HG02938 (cell line): ENCODE measurements at regions not wholly inside any gene's neighbourhood (a gene's known extent, or its start where the extent isn't known, plus 50 kb on each side); places are given as distances from the start of the nearest gene placed in this dataset.
"Not testable (repeated sequence)": the region's sequence is repeated elsewhere in the genome, so short reads cannot be mapped to it uniquely, and the experiment has no call there.

ENCODE experiments used
- ATAC-seq: cut with Tn5 transposase; IDR thresholded peaks from one replicate; pipeline ENCODE4 v1.9.1; 2021; ENCODE audit warnings: mild to moderate bottlenecking, moderate library complexity; ENCODE audit not compliant: unreplicated experiment

DNA sequence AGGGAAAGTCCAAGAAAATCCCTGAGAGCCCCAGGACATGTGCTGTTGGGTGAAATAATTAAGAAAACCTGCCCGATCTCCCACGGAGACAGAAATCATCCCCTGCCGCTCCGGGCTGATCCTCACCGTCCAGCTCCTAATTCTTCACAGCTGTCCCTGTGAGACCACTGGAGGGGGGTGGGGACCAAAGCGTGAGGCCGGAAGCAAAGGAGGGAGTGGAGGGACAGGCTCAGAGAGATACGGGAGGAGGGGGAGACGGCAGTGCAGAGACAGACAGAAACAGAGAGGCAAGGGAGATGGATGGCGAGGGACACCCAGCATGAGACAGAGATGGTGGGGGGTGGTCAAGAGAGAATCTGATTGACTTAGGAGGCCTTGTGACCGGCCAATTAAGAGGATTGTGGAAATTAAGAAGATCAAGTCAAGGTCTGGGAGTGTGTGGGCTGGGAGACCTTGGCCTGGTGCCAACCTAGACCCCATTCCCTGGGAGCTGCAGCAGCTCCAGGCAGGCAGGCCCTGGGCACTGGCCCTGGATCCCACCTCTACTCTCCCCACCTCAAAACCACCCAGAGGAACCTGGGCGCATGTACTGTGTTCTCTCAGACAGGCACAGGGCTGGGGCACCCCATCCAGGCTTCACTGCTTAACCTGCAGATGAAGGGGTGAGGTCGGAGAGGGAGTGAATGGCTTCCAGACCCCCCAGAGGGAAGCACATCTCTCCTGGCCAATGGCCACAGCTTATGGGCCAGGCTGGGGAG lies 113.2 kb upstream of the ALDH1A3 start:
- ATAC-seq = no peak

DNA sequence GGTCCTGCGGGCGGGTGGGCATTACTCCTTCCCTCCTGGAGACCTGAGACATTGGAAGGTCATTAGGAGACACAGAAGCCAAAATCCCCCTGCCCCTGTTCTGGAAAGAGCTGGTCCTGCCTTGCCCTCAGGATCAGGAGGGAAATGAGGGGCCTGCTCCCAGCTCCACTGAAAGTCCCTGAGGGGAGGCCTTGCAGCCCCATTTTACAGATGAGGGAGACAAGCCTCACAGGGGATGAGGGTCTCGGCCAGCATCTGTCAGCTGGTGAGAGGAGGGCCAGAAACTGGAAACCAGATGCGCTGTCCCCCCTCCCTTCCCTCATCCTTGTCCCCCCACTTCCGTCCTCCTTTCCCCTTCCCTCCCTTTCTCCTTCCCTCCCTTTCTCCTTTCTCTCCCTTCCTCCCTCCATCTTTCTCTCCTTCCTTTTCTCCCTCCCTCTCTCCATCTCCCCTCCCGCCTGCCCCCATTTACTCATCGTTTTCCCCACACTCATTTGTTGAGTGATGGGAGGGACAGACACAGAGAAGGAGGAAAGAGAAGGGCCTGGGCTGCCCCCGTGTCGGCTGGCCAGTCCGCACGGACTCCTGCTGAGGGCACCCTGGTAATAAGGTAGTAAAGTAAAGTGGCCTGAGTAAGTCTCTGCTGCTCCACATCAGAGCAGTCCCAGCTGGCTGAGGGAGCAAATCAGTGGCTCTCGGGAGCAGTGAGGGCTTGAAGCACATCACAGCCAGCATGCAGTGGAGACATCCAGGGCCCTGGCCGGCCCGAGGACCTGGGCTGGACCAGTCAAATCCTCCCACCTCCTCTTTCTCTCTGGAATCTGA lies 112.4 kb upstream of the ALDH1A3 start:
- no peak for ATAC-seq

DNA sequence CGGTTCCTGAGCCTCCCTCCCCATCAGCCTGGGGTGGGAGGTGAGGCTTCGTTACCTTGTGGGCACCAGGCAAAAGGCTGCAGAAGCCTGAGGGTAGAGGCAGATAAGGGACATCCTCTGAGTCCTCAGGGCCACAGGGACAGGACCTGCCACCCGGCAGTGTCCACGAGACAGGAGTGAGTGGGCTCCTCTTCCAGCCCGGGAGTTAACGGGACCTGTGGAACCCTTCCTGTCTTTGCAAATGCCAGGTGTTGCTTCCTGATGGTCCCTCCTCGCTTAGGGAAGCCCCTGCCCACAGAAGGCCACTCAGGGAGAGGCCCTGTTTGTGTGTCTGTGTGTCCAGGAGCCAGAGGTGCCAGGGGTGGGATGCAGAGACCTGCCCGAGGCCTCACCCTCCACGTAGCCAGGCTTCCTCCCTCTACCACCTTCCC lies 111.1 kb upstream of the ALDH1A3 start:
- no peak for ATAC-seq

DNA sequence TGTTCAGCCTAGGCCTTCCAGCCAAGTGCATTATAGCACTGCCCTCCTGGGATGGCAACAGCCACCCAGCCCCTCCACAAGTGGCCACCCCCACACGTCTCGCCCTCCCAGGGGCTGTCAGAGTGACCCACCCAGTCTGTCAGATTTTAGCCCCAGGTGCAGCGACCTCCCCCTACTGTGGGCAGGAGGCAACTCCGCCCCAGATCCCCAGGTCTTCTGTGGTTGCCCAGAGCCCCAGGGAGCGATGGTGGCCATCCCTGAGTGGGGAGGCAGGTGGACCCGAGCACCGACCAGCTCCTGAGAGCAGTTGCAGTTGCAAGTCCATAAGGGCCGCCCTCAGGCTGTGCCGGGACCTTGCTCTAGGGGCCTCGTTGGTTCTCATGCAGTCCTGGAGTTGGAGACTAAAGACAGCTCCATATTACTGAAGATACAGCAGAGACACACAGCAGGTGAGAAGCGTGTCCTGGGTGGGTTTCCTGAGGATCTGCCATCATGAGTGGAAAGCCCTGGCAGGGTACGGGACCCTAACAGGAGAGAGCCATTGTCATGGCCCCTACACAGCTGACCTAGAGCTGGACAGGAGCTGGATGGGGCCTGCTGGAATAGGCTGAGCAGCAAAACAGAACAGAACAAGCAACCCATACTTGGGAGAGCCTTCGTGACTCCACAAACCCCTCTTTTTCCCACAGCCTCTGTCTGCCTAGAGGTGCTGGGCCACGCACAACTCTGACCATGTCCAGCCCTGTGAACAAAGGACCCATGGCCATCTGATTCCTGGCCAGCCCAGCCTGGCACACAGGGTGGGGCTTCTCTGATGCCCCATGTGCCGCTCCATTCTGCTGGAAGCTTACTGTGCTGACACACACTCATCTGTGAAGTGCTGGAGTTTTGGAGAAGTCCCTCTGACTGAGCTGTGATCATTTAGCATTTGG lies 110.3 kb upstream of the ALDH1A3 start:
- no peak for ATAC-seq

DNA sequence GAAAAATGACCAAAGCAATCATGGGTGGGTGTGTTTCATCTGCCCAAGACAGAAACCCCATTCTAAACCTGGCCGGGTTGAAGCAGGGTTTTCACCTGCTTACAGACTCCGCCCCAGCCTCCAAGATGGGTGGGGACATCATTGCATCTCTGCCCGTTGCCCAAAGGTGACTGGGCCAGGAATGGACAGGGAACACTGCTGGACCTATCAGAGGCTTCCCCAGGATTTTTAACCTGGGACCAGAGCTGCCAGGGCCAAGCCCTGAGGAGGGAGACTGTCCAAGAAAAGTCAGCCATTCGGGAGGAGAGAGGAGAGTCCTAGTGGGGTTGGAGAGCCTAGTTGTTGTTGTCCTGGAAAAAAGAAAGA lies 109.7 kb upstream of the ALDH1A3 start:
- no peak for ATAC-seq

DNA sequence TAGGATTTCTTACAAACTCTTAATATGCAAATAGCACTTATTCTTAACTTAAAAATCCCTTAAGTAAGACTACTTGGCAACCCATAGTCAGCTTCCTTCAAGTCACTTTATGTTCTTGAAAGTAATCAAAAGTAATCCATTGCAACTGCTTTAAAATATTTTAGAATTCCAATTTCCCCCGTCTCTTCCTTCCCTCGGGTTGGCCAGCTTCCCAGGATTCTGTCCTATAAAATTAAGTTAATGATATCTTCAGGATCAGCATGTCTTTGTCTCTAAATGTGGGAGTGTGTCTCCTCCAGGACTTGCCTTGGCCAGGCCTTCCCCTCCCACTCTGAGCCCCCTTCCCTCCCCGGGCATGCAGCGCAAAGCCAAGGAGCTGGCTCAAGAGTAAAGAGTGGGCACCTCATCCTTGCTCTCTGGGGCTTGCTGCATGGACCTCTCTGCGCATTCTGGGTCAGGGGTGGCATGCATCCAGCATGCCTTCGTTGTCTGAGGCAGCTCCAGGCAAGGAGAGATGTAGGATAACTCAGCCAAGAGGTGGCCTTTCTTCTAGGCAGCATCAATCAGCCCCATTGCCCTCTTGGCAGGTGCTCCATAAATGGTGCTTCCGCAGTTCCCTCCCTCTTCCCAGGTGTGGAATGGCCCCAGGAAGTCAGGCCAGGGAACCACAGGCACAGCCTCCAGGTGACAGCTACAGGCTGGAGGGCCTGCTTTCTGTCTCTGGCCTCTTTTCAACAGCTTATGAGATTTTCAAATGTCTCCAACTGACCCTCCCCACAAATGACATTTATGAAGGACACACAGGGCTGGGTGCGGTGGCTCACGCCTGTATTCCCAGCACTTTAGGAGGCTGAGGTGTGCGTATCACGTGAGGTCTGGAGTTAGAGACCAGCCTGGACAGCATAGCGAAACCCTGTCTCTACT lies 108.7 kb upstream of the ALDH1A3 start:
- no peak for ATAC-seq

DNA sequence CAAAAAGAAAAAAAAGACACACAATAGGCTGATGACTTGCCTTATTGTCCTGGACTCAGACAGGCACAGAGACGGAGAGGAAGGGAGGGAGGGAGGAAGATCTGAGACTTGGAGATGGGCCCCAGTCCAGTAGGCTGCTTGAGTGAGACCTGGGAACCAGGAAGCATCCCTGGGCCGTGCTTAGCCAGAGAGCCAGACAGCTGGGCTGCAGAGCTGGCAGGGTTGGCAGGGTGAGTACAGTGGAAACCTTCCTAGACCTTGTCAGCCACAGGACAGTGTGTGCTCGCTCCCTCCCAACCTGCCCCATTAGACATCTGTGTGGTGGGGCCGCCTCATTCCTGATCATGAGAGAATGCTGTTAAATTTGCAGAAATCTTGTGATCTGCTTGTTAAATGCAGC lies 107.9 kb upstream of the ALDH1A3 start:
- no peak for ATAC-seq

DNA sequence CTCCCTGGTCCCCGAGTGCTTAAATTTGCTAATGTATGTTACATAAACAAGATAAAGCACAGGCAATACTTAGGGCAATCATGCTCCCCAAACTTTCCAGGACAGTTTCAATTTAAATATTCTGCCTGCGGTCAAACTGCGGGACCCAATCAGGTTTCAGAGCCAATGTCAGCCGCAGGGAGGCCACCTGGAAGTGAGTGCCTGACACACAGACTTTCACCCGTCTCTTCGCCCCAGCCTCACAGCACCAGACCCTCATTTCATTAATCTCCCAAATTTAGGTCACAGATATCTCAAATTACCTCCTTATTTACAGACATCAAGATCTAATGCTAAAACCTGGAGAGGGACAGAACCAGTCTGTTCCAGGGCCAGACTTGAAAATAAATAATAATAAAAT lies 107.2 kb upstream of the ALDH1A3 start:
- no peak for ATAC-seq

DNA sequence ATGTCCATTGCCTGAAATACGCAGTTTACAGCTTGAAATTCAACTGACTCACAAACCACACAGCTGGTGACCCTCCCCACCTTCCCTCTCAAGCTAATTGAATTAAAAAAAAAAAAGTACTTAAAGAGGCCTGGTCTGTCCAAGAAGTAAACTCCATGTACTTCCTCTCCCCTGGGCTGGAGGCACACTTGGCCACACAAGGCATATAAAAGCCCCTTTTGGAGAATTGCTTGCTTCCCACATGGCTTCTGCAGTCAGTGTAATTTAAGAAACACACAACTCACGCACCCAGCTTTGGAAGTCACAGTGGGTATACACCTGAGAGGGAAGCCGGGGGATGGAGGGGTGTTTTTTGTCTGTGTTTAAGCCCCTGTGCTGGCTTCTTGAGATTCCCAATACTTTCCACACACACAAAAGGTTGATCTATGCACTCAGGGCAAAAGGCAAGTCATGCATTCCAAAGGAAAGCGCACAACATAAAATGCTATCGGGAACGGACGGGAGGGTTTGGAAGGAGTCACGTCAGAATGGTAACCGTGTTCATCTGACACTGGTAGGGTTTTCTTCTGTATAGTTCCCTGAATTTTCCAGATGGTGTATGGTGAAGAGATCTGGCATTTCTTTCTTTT lies 106.6 kb upstream of the ALDH1A3 start:
- no peak for ATAC-seq

DNA sequence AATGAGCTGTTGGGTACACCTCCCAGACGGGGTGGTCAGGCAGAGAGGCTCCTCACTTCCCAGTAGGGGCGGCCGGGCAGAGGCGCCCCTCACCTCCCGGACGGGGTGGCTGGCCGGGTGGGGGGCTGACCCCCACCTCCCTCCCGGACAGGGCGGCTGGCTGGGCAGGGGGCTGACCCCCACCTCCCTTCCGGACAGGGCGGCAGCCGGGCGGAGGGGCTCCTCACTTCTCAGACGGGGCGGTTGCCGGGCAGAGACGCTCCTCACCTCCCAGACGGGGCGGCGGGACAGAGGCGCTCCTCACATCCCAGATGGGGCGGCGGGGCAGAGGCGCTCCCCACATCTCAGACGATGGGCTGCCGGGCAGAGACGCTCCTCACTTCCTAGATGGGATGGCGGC lies 105.6 kb upstream of the ALDH1A3 start:
- not testable (repeated sequence) for ATAC-seq

DNA sequence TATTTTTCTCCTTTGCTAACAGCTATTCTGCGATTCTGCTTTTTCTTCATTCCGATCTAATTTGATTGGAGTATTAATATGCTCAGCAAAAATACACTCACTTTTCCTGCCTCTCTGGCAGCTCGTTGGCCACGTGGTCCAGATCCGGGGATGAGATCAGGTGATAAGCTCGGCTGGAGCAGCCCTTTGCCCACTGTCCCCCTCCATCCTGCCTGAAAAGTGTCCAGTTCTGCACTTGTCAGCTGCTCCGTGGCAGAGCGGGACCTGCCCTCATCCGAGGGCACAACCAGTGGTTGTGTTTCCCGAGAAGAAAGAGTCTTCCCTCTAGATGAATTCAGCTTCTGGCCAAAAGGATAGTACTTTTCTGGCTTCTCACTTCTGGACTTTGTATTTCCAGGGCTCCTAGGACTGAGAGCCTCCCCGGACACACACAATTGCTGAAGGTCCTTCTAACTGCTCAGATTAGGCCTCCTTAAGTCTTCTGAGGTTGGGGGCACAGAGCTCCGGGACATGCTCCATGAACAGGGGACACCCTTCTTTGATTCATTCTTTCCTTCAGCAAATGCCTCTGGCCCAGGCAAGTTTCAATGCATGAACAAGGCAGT lies 103.9 kb upstream of the ALDH1A3 start:
- no peak for ATAC-seq

DNA sequence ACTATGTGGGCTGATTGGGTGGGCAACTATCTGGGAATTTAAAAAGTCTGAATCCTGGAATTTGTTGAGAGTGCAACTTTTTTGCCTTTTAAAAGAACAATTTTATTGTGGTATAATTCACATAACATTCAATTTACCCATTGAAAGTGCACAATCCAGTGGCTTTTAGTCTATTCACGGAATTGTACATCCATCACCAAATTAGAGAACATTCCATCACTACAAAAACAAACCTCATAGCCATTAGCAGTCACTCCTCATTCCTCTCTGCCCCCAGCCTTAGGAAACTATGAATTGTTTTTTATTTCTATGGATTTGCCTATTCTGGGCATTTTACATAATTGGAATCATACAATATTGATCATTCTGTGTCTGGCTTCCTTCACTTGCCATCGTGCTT lies 101.8 kb upstream of the ALDH1A3 start:
- no peak for ATAC-seq

DNA sequence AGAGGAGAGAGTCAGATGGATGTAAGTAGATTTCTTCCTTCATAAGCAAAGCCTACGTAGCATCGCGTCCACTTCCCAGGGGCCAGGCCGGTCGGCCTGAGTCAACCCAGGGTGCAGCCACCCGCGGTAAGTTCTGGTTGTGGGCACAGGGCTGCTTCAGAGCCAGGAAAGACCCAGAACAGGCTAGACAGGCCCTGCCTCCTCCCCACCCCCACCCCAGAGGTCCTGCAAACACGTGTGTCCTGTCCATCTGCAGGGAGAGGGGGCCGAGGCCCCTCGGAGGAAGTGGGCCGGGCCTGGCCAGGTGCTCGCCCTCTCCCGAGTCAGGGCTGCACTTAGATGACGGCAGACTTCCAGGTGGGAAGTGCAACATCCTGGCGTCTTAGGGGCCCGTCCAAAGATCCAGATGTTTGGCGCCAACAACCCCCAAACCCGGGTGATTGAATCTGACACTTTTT lies 100.8 kb upstream of the ALDH1A3 start:
- ATAC-seq = no peak

DNA sequence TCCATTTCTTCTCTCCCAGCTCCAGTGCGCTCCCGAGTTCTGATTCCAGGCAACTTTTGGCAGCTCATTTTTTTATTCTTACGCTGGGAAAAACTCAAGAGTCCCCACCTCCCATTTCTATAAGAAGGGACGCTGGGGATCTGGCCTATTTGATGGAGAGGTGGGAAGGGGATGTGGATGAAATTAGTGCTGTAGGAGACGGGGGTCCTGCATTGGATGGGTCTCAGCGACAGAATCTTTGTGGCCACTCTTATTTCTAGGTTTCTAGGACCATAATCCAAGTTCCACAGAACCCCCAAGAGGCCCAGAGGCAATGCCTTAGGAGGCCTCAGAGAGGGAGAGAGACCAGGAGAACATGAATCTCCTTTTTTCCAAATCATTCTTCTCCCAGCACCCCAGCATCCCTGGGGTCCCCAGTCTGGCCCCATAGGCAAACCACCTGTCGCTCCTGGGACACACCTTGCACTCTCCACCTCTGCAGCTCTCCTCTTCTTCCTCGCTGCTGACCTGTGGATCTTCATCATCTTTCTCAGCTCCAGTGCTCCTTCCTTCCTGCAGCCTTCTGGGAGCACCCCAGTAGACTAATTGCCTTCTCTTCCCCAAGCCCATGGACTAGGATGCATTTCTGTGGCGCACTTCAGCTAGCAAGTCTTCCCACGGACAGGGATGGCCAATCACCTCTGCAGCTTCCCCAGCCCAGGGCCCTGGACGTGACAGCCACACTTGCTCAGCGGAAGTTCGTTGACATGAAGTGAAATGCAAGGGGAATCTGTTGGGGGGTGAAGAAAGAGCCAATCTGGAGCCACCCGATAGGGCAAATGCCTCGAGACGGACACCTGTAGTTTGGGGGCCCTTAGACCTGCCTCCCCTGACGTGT lies 100.1 kb upstream of the ALDH1A3 start:
- no peak for ATAC-seq

DNA sequence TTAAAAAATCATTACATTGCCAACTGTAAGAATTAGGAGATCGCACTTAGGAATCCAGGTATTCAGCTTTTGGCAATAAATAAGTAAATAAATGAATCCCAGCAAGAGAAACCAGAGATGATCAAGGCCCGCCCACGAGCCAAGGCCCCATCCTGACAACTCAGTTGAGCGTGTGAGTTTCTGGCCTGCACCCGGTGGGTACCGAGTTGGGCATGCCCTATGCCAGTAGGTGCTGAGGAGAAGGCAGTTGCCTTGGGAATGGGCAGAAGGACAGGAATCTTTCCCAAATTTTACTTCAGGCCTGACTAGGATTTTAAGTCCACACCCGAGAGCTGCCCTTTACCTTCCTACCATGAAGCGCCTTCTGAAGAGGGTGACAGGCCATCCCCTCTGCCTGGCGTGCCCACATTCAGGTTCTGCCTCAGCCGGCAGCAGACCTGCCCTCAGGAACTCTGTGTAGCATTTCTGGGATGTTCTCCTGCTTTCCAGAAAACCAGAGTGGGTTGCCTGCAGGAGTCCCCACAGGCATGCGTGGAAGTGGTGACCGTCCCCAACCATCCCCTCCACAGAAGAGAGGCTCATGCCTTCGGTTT lies 99.3 kb upstream of the ALDH1A3 start:
- ATAC-seq = no peak

DNA sequence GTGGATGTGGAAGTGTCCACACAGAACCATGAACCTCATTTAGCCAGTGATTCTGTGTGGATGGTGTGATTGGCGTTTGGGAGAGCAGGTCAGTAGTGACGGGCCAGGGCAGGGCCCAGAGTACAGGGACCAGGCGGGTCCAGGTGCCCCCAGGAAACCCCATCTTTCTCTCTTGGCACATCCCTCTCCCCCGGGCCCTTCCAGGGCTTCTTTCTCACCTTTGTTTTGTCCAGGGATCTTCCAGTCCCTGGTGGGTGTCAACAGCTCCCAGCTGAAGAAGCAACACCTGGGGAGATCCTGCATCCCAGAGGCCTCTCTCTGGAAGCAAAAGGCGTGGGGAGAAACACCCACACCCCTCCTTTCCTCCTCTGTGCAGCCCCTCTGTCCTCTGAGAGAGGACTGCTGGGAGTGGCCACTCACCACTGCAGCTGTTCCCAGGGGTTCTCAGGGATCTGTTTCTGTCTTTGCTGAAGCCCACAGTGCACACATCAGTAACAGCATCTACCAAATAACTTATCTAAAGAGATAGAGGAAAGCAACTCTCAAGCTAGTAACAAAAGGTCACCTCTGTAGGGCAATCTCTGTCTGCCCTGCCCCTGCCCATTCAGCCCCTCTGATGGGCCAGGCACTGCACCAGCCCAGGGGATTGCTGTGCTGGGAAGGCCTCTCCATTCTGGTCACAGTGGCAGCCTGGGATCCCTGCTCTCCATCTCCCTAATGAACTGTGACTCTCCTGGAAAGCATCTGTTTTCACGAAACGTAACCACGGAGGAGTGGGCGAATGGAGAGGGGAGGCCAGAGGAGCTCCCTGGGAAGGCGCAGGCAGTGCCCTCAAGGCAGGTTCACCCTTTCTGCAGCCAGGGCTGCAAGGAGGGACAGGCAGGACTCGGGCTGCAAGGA lies 98.3 kb upstream of the ALDH1A3 start:
- ATAC-seq = no peak

DNA sequence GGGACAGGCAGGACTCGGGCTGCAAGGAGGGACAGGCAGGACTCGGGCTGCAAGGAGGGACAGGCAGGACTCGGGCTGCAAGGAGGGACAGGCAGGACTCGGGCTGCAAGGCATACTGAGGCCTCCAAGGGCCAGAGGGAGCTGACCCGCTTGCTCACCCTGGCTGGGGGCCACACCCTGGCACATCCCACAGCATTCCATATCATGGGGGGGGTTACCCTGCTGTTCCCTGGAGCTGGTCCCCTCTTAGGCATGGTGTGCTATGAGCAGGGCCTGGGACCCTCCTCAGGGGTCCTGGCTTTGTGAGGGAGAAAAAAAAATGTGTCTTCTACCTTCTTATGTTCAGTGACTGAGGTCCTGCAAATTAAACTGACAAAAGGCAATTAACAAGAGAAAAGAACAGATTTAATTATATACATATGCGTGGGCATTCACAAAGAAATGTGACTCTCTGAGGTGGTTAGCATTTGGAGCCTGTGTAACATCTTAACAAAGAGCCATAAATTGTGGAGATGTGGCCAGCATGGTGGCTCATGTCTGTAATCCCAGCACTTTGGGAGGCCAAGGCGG lies 97.6 kb upstream of the ALDH1A3 start:
- no peak for ATAC-seq
